Brain microvascular endothelial cell (primary cell): ENCODE measurements at regions not wholly inside any gene's neighbourhood (a gene's known extent, or its start where the extent isn't known, plus 50 kb on each side); places are given as distances from the start of the nearest gene placed in this dataset.

Experiments used
- DNase-seq: peaks from one replicate; pipeline ENCODE4 v3.0.0-alpha.2; 2020
- H3K27ac ChIP-seq: fragments of 250-450 bp; sonication (Bioruptor Pico); 2 replicates; pipeline ENCODE4 v1.5.1; 2020; ENCODE audit warnings: mild to moderate bottlenecking, moderate library complexity
- H3K27me3 ChIP-seq: fragments of 250-450 bp; sonication (Bioruptor Pico); replicated peaks from 2 replicates; pipeline ENCODE4 v1.5.1; 2020; ENCODE audit warnings: mild to moderate bottlenecking
- H3K36me3 ChIP-seq: fragments of 250-450 bp; sonication (Bioruptor Pico); replicated peaks from 2 replicates; pipeline ENCODE4 v1.5.1; 2020; ENCODE audit warnings: mild to moderate bottlenecking
- H3K4me3 ChIP-seq: 2 replicates; pipeline ENCODE4 v1.5.1; 2011; ENCODE audit warnings: low read depth, mild to moderate bottlenecking, control low read depth, low read length, moderate library complexity
- in situ Hi-C: cut with HindIII; loops from 2 replicates; pipeline ENCODE4 v1.10.0; 2017; ENCODE audit warnings: low sequenced_read_pairs, low pct_ligation_motif_present
- TF ChIP-seq, protein P1 (sequence below): IDR thresholded peaks from 2 replicates; pipeline ENCODE4 v1.5.1; 2011; ENCODE audit warnings: low read depth, mild to moderate bottlenecking, moderate library complexity, low read length, control low read depth, inconsistent platforms; ENCODE audit errors: missing control alignments

DNA sequence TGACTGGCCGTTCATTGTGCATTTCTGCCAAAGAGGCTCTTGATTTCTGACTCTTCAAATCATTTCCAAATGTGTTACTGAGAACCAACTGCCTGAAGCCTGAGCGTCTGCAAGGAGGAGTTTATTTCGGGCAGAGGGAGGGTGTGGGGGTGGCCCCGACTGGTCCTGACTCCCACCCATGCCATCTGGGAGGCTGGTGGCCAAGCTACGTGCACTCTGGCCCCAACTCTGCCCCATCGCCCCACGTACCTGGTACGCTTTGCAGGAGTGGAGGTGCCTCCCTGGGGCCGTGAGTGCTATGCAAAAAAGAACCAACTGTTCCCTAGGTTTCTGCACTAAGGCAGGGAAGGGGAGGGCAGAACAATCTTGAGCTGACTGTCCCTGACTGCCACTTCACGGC, 846.8 kb downstream of the BRD1 start:
- no peaks in the 10 kb centered on the region for H3K36me3 ChIP-seq
- in situ Hi-C loops: no loop called here
- H3K4me3 ChIP-seq: no peak overlapping the region
- TF ChIP-seq, protein P1, sequence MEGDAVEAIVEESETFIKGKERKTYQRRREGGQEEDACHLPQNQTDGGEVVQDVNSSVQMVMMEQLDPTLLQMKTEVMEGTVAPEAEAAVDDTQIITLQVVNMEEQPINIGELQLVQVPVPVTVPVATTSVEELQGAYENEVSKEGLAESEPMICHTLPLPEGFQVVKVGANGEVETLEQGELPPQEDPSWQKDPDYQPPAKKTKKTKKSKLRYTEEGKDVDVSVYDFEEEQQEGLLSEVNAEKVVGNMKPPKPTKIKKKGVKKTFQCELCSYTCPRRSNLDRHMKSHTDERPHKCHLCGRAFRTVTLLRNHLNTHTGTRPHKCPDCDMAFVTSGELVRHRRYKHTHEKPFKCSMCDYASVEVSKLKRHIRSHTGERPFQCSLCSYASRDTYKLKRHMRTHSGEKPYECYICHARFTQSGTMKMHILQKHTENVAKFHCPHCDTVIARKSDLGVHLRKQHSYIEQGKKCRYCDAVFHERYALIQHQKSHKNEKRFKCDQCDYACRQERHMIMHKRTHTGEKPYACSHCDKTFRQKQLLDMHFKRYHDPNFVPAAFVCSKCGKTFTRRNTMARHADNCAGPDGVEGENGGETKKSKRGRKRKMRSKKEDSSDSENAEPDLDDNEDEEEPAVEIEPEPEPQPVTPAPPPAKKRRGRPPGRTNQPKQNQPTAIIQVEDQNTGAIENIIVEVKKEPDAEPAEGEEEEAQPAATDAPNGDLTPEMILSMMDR: no peak
- DNase-seq: no peak
- no peaks in the 10 kb centered on the region for H3K27me3 ChIP-seq
- H3K27ac ChIP-seq: no peak overlapping the region

DNA sequence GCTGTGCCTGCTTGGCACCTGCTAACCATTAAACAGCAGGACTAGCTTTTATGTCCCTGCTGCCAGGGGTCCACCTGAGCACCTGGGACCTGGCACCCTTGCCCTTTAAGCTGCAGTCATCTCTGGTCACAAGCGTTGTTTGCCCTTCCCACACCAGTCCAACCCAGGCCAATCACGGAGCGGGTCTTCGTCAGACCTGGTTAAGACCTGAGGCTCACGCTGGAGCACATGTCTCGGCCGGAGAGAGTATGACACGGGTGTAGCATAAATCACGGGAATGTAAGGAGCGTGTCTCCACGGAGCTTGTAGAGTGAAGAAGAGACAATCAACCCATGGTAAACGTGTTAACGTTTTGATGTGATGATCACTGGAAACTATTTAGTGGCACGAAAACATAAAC, 847.3 kb downstream of the BRD1 start:
- in situ Hi-C loops: no loop called here
- no peak for DNase-seq
- TF ChIP-seq, protein P1: no peak

DNA sequence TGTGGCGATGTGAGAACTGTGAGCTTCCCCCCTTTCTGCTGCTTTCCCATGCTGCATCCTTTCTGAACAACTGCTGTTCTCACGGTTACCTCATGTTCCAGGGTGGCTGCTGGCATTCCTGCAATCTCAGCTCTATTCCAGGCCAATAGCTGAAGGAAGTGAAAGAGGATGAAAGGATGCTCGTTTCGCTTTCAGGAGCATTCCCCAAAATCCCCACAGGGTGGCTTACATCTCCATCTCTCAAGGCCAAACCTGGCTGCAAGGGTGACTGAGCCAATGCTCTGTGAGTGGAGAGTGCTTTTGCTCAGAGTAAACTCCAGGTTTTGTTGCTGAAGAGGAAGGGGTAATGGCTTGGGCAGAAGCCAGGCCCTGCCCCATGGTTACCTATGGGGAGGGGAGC, 848.2 kb downstream of the BRD1 start:
- H3K4me3 ChIP-seq: no peak overlapping the region
- in situ Hi-C loops: no loop called here

More for the DNA sequence above, 847.3 kb downstream of the BRD1 start:
- Histone ChIP-seq H3K4me3 (no peak overlapping the region), H3K27ac (no peak overlapping the region), H3K27me3 (no peaks in the 10 kb centered on the region), H3K36me3 (no peaks in the 10 kb centered on the region)

DNA sequence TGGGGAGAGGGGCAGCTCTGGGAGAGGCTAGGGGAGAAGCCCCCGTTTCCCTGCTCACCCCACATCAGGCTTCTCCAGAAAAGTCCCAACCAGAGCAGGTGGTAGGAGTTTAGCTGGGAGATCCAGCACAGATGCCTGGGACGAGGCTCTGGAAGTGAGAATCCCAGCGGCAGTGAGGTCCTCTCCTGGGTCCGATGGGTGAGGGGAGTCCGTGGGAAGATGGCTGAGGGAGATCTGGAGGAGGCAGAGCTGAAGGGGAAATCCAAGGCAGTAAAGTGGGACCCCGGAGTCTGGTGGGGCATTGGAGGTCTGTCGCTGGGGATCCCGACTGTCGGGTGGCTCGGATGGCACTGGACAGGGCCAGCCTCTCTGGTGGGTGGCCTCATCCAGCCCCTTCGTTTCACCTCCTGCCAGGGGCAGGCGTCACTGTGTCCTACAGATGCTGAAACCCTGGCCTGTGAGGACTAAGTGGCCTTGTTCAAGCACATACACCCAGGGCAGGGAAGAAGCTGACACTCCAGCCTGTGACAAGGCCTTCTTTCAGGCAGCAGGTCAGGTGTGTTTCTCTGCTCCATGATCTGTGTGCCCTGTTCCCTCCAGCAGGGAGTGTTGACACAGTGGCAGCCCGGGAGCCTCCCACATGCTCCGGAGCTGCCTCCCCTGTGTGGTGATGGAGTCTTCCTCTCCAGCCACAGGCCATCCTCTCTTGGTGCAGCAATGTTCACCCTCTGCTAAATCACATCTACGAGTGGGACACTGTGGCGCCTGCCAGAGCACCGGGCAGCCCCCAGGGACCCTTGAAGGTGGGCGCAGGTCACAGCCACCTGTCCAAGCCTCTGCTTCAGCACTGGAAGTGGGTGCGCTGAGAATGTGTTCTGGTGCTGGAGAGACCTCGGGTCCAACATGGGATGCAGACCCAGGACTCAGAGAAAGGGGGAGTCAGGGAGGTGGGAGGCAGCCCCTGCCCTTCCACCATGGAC, 850.8 kb downstream of the BRD1 start:
- Histone ChIP-seq H3K36me3 (no peaks in the 10 kb centered on the region), H3K27ac (no peak overlapping the region), H3K4me3 (no peak overlapping the region), H3K27me3 (no peaks in the 10 kb centered on the region)
- TF ChIP-seq, protein P1: no peak
- no peak for DNase-seq
- in situ Hi-C loops: no loop called here

More for the DNA sequence above, 848.2 kb downstream of the BRD1 start:
- no peak overlapping the region for H3K27ac ChIP-seq
- H3K27me3 ChIP-seq: no peaks in the 10 kb centered on the region
- no peak for DNase-seq
- TF ChIP-seq, protein P1: no peak
- no peaks in the 10 kb centered on the region for H3K36me3 ChIP-seq

DNA sequence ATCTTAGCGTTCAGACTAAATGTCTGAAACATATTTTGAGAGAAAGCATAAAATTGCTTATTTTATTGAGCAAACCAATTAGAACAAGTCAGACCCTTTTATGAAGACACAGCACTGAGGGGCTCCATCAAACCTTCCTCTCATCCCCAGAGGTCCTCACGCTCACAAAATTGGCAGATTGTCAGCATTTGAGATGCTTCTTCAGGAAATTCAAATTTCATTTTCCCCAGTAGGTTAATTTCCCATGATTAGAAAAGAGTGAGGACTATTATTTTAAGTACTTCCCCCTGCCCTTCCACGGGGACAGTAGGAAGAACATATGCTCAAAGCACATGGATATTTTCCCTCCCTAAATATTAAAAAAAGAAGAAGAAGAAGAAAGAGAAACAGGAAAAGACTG, 851.8 kb downstream of the BRD1 start:
- Histone ChIP-seq H3K27me3 (no peaks in the 10 kb centered on the region), H3K4me3 (no peak overlapping the region), H3K27ac (no peak overlapping the region), H3K36me3 (no peaks in the 10 kb centered on the region)
- in situ Hi-C loops: no loop called here
- DNase-seq: no peak
- TF ChIP-seq, protein P1: no peak
